DND-41 (cell line): ENCODE measurements at regions not wholly inside any gene's neighbourhood (a gene's known extent, or its start where the extent isn't known, plus 50 kb on each side); places are given as distances from the start of the nearest gene placed in this dataset.

Experiments used
- ATAC-seq: fragments of 200-7000 bp; cut with Tn5 transposase; 3 replicates; pipeline ENCODE4 v1.9.1; 2021; ENCODE audit warnings: low read depth; ENCODE audit not compliant: insufficient read depth
- DNase-seq: peaks from one replicate; pipeline ENCODE4 v3.0.0-alpha.2; 2020
- H2AFZ ChIP-seq: 2 replicates; pipeline ENCODE4 v1.6.0; 2012; ENCODE audit warnings: low read depth, low read length
- H3K27ac ChIP-seq: 2 replicates; pipeline ENCODE4 v1.5.1; 2012; ENCODE audit warnings: low read length, inconsistent platforms
- H3K27me3 ChIP-seq: fragments of 200-600 bp; sonication (generic); 2 replicates; pipeline ENCODE4 v1.6.0; 2012; ENCODE audit warnings: low read length, mild to moderate bottlenecking, inconsistent platforms; ENCODE audit not compliant: insufficient read depth, poor library complexity
- H3K36me3 ChIP-seq: 2 replicates; pipeline ENCODE4 v1.5.1; 2012; ENCODE audit warnings: low read length, inconsistent platforms; ENCODE audit not compliant: insufficient read depth
- H3K4me1 ChIP-seq: 2 replicates; pipeline ENCODE4 v1.5.1; 2012; ENCODE audit warnings: mild to moderate bottlenecking, low read length; ENCODE audit not compliant: insufficient read depth
- H3K4me2 ChIP-seq: 2 replicates; pipeline ENCODE4 v1.6.0; 2012; ENCODE audit warnings: mild to moderate bottlenecking, moderate library complexity, low read length, inconsistent platforms; ENCODE audit not compliant: insufficient read depth
- H3K4me3 ChIP-seq, 2 experiments: fragments of 200-600 bp in 1 of 2; shearing (Covaris generic) in 1 of 2; 2 replicates each; pipeline ENCODE4 v1.5.1; 2012 to 2016; ENCODE audit warnings: inconsistent platforms in 2 of 2, low read length in 2 of 2, mild to moderate bottlenecking in 2 of 2, low read depth in 1 of 2, moderate library complexity in 1 of 2
- H3K79me2 ChIP-seq: 2 replicates; pipeline ENCODE4 v1.6.0; 2012; ENCODE audit warnings: low read length, inconsistent platforms; ENCODE audit not compliant: insufficient read depth
- H3K9ac ChIP-seq: 2 replicates; pipeline ENCODE4 v1.6.0; 2012; ENCODE audit warnings: low read depth, mild to moderate bottlenecking, inconsistent platforms, low read length, moderate library complexity
- H3K9me3 ChIP-seq: 2 replicates; pipeline ENCODE4 v1.5.1; 2012; ENCODE audit warnings: low read length, moderate library complexity, mild to moderate bottlenecking, inconsistent platforms; ENCODE audit not compliant: insufficient read depth, severe bottlenecking
- H4K20me1 ChIP-seq: 2 replicates; pipeline ENCODE4 v1.6.0; 2012; ENCODE audit warnings: low read length; ENCODE audit not compliant: insufficient read depth
- EZH2 ChIP-seq: IDR thresholded peaks from 3 replicates; pipeline ENCODE4 v1.6.1; 2012; ENCODE audit warnings: borderline replicate concordance, low read depth, mild to moderate bottlenecking, moderate library complexity, low read length, inconsistent platforms; ENCODE audit not compliant: severe bottlenecking
- TF ChIP-seq, protein P1 (sequence below): IDR thresholded peaks from 2 replicates; pipeline ENCODE4 v1.5.1; 2012; ENCODE audit warnings: borderline replicate concordance, low read length, moderate library complexity, mild to moderate bottlenecking; ENCODE audit not compliant: poor library complexity, severe bottlenecking; ENCODE audit errors: extremely low read depth

DNA sequence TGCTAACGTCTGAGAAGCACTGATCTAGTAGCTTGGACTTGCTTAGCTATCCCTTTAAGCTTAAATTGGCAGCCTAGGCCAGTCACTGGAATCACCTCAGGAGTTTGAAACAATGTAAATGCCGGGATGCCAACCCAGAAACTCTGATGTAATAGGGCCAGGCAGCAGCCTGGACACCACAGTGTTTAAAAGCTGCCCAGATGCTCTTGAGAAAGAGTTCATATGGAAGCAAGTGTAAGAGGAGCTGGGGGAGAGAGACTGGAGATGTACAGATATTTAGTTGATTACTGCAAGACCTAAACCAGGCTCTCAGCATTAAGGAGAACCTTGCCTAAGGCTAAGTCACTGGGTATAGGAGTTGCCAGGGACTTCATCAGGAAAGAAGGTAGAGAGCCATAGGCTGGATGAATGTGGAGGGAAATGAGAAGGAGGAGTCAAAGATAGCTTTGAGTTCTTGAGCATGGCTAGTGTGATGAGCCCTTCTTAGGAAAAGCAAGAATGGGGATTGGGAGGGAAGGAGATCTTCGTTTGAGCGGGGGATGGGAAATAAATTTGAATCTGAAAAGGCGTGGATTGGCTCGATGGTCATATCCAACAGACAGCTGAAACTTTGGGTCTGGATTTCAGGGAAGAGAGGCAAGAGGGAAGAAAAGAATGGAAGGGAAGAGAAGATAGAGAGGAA is 392.9 kb upstream of the WWC1 start:
- no peaks in the 10 kb centered on the region for H3K9me3 ChIP-seq
- H3K36me3 ChIP-seq, result no peaks in the 10 kb centered on the region
- no peak overlapping the region for H3K9ac ChIP-seq
- H3K27me3 ChIP-seq, result no peaks in the 10 kb centered on the region
- H3K4me1 ChIP-seq, result no peaks in the 10 kb centered on the region
- no peak for TF ChIP-seq EZH2
- TF ChIP-seq, protein P1, sequence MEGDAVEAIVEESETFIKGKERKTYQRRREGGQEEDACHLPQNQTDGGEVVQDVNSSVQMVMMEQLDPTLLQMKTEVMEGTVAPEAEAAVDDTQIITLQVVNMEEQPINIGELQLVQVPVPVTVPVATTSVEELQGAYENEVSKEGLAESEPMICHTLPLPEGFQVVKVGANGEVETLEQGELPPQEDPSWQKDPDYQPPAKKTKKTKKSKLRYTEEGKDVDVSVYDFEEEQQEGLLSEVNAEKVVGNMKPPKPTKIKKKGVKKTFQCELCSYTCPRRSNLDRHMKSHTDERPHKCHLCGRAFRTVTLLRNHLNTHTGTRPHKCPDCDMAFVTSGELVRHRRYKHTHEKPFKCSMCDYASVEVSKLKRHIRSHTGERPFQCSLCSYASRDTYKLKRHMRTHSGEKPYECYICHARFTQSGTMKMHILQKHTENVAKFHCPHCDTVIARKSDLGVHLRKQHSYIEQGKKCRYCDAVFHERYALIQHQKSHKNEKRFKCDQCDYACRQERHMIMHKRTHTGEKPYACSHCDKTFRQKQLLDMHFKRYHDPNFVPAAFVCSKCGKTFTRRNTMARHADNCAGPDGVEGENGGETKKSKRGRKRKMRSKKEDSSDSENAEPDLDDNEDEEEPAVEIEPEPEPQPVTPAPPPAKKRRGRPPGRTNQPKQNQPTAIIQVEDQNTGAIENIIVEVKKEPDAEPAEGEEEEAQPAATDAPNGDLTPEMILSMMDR, result no peak
- no peak overlapping the region for H3K27ac ChIP-seq
- no peaks in the 10 kb centered on the region for H4K20me1 ChIP-seq
- DNase-seq (no peak), ATAC-seq (no peak)
- no peak overlapping the region for H3K4me2 ChIP-seq
- no peaks in the 10 kb centered on the region for H3K79me2 ChIP-seq
- no peak overlapping the region for H3K4me3 ChIP-seq
- H2AFZ ChIP-seq, result no peak overlapping the region

DNA sequence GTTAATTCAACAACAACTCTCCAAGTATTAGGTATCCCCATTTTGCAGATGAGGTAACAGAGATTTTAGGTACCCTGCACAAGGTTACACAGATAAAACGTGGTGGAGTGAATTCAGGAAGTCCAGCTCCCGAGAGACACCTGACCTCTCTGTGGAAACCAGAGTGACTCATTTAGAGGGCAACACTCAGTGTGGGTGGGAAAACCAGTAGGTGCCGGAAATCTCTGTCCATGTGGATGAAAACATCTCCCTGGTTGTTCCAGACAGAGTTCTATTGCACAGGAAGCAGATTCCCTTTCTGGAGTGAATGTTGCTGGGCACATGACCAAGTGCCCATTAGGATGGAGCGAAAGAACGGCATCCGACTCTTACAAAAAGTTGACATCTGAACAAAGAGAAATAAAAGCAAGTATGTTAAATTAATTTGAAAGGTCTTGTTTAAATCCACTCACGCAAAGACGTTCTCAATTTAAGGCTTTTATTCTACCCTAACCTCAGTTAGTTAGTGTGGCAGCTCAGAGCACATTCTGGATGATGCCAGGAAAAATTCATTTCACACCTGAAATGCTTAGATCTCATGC is 391.9 kb upstream of the WWC1 start:
- H3K4me2 ChIP-seq, result no peak overlapping the region
- H3K9me3 ChIP-seq, result no peaks in the 10 kb centered on the region
- no peaks in the 10 kb centered on the region for H3K36me3 ChIP-seq
- H3K9ac ChIP-seq, result no peak overlapping the region
- no peak overlapping the region for H2AFZ ChIP-seq
- no peaks in the 10 kb centered on the region for H3K27me3 ChIP-seq
- H3K4me3 ChIP-seq, result no peak overlapping the region
- DNase-seq, result no peak
- no peaks in the 10 kb centered on the region for H4K20me1 ChIP-seq
- H3K79me2 ChIP-seq, result no peaks in the 10 kb centered on the region
- ATAC-seq, result no peak
- no peak for TF ChIP-seq EZH2
- TF ChIP-seq, protein P1, result no peak
- H3K4me1 ChIP-seq, result no peaks in the 10 kb centered on the region
- H3K27ac ChIP-seq, result no peak overlapping the region

DNA sequence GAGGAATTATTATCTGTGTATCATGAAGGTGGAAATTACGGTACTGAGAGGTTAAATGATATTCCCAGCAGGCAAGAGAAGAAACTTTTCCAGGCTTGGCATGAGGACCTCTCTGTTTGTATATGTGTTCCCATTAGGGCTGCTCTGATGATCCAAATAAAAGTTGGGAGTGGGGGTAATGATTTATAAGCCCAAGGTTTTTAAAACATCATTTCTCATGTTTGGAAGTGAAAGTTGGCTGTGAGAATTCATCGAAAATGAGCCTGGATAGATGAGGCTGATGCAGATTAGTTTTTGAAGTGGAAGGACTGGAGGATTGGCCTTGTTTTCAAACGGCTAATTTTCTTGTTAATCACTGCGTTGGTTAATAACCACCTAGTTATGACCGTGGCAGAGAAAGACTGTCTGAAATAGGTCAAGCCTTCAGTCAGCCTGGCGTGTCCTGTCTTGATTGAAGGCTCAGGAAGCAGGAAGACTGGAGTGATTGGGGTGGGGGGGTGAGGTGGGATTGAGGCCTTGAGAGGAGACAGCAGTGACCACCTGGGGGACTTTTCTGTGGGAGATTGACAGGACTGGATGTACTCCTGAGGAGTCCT is 391.0 kb upstream of the WWC1 start:
- DNase-seq, result no peak
- H3K27me3 ChIP-seq, result no peaks in the 10 kb centered on the region
- no peaks in the 10 kb centered on the region for H3K9me3 ChIP-seq
- H4K20me1 ChIP-seq, result no peaks in the 10 kb centered on the region
- no peak overlapping the region for H3K4me2 ChIP-seq
- TF ChIP-seq, protein P1, result no peak
- no peak for TF ChIP-seq EZH2
- H3K79me2 ChIP-seq, result no peaks in the 10 kb centered on the region
- H2AFZ ChIP-seq, result no peak overlapping the region
- H3K4me3 ChIP-seq, result no peak overlapping the region
- H3K27ac ChIP-seq, result no peak overlapping the region
- H3K9ac ChIP-seq, result no peak overlapping the region
- no peaks in the 10 kb centered on the region for H3K4me1 ChIP-seq
- no peak for ATAC-seq
- H3K36me3 ChIP-seq, result no peaks in the 10 kb centered on the region
